Umbilical cord (tissue), 1 donor: ENCODE measurements at regions not wholly inside any gene's neighbourhood (a gene's known extent, or its start where the extent isn't known, plus 50 kb on each side); places are given as distances from the start of the nearest gene placed in this dataset.
"Not testable (repeated sequence)": the region's sequence is repeated elsewhere in the genome, so short reads cannot be mapped to it uniquely, and the experiment has no call there.

Experiments
- DNase-seq: peaks from one replicate; pipeline ENCODE4 v3.0.0-alpha.2; 2015; ENCODE audit warnings: low spot score

DNA sequence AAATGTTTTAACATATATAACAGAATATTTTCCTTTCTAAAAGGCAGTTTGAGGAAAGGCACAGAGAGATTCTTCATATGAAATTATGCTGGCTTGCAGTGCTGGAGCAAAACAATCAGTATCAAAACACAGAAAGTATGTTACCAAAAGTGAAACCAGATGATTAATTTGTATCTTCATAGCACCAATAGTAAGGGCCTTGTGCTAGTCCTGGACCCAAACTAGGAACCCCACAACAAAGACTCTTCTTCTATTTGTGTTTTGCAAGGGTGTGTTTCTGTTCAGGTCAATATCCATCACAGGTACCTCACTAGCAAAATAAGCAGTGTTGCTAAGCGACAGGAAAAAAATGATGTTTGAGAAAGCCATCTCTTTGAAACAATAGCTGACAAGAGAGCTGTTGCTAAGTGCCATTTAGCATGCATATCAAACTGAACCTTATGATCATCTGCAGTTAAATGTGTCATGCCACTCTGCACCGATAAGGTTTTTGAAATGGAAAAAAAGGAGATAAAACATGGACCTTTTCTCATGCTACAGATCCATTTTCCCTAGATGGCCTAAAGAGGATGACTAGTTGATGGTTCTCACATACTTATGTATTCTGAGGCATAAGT lies 196.2 kb upstream of the ALG10 start:
- no peak for DNase-seq

GRCh38 chr12:33828326-33828725 lies 194.0 kb upstream of the ALG10 start:
- no peak for DNase-seq

DNA sequence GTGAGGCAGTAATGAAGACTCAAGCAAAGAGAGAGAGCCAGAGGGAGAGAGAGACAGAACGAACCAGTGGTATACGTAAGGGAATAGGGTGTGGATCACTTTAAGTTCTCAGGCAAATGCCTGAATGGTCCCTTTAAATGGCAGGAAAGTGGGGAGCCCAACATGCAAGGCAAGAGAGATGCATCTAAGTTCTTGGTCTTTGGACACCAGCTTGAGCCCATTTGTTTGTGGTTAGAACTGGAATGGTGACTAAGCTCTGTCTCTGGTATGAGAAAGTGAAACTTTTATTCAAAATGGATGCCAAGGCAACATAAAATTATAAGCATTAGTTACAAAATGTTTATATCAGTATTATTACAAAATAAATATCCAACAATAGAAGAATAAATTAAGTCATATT lies 192.2 kb upstream of the ALG10 start:
- no peak for DNase-seq

DNA sequence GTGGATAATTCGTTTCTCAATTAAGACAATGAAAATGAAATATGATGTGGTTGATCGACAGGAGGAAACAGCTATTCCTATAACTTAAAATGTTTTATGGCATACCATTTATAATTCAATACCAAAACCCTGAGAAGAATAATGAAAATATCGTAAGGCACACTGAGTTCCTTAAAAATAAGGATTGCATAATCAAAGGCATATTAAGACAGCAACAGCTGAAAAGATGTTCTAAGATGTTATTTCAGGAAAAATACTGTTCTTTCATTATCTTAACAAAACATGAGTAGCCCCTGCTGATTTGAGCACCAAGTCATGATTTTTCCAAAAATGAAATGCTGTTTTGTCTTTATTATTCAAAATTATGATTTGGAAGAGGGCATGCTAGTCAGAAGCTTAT lies 189.4 kb upstream of the ALG10 start:
- no peak for DNase-seq

GRCh38 chr12:33834672-33835071 lies 187.6 kb upstream of the ALG10 start:
- no peak for DNase-seq

DNA sequence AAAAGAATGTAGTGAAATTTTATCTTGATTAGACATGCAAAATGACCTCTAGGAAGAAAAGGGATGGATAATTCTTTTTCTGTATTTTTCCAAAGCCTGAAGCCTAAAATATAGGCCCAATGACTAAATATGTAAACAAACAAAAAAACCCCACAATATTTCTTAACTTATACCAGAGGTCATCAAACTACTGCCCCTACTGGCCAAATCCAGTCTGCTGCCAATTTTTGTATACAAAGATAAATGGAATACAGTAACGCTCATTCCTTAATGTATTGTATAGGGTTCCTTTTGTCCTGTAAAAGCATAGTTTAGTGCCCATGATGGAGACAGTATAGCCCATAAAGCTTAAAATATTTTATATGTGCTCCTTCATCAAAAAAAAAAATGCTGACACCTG lies 145.7 kb upstream of the ALG10 start:
- no peak for DNase-seq

DNA sequence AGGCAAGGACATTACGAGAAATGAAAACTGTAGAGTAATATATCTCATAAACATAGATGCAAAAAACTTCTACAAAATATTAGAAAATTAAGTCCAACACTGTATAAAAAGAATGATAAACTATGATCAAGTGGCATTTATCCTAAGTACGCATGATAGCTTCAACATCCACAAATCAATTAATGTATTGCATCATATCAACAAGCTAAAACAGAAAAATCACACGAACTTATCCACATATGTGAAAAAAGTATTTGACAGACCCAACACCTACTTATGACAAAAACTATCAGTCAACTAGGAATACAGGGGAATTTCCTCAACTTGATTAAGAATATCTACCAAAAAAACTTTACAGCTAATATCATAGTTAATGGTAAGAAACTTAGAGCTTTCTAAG lies 129.9 kb upstream of the ALG10 start:
- DNase-seq, result no peak

DNA sequence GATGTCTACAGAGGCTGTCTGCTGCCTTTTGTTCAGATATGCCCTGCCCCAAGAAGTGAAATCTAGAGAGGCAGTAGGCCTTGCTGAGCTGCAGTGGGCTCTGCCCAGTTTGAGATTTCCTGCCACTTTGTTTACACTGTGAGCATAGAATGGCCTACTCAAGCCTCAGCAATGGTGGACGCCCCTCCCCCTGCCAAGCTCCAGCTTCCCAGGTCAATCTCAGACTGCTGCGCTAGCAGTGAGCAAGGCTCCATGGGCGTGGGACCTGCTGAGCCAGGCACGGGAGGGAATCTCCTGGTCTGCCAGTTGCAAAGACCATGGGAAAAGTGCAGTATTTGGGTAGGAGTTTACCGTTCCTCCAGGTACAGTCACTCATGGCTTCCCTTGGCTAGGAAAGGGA lies 101.8 kb upstream of the ALG10 start:
- DNase-seq, result not testable (repeated sequence)

DNA sequence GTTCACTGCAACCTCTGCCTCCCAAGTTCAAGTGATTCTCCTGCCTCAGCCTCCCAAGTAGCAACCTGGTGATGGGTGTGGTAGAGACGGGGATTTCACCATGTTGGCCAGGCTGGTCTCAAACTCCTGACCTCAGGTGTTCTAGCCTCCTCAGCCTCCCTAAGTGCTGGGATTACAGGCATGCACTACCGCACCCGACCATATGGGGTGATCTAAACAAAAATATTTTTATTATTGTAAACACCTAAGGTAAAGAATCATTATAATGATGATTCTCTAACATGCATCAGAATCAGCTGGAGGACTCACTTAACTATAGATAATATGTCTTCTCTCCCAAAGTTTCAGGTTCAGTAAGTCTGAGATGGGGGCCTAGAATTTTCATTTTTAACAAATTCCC lies 96.2 kb upstream of the ALG10 start:
- no peak for DNase-seq

DNA sequence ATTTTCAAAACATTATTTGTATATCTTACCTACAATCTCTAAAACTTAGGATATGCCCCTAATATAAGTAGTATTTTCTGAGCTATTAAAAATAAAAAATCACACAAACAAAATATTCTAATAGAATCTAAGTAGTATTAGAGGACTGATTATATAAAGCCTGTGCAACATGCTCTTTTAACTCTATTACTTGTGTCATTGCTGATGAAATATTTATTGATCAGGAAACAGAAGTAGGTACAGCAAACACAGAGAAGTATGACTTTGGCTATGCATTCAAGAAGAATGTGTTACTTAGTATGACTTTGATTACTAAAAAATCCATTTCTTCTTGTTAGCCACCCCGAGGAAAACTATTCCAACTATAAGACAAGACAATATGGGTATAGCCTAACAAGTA lies 84.6 kb upstream of the ALG10 start:
- not testable (repeated sequence) for DNase-seq

- DNase-seq, result no peak
Observed at GRCh38 chr12:33942172-33942571, 80.1 kb upstream of the ALG10 start.

- DNase-seq, result no peak
Observed at GRCh38 chr12:33944703-33945437, 77.4 kb upstream of the ALG10 start.

- DNase-seq, result no peak
Observed at GRCh38 chr12:33945438-33945784, 76.9 kb upstream of the ALG10 start.

DNA sequence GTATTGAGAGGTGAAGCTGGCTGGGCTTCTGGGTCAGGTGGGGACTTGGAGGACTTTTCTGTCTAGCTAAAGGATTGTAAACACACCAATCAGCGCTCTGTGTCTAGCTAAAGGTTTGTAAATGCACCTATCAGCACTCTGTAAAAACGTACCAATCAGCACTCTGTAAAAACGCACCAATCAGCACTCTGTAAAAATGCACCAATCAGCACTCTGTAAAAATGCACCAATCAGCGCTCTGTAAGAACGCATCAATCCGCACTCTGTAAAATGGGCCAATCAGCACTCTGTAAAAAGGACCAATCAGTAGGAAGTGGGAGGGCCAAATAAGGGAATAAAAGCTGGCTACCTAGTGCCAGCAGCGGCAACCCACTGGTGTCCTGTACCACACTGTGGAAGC lies 56.1 kb upstream of the ALG10 start:
- not testable (repeated sequence) for DNase-seq

GRCh38 chr12:33967760-33968159 lies 54.5 kb upstream of the ALG10 start:
- DNase-seq, result no peak
